ENCODE measurements at regions not wholly inside any gene's neighbourhood (a gene's known extent, or its start where the extent isn't known, plus 50 kb on each side); places are given as distances from the start of the nearest gene placed in this dataset.

GRCh38 chr13:31413516-31413915, 213.7 kb downstream of the B3GLCT start:
- DNase-seq (ENCODE audit: low spot score) (no peak), ATAC-seq (ENCODE audit: low FRiP score) (no peak)
- no peak for TF ChIP-seq CTCF (IDR thresholded peaks at IDR 0.05)

GRCh38 chr13:31416066-31416465, 216.3 kb downstream of the B3GLCT start:
- ATAC-seq (ENCODE audit: low FRiP score), result no peak
- DNase-seq (ENCODE audit: low spot score), result no peak
- no peak for TF ChIP-seq CTCF (IDR thresholded peaks at IDR 0.05)

- TF ChIP-seq CTCF (IDR thresholded peaks at IDR 0.05), result no peak
- no peak for DNase-seq (ENCODE audit: low spot score)
- no peak for ATAC-seq (ENCODE audit: low FRiP score)
Observed at GRCh38 chr13:31418186-31418585, 218.4 kb downstream of the B3GLCT start.

- no peak for DNase-seq (ENCODE audit: low spot score)
- no peak for TF ChIP-seq CTCF (IDR thresholded peaks at IDR 0.05)
- ATAC-seq (ENCODE audit: low FRiP score), result no peak
Observed at GRCh38 chr13:31421756-31422155, 222.0 kb downstream of the B3GLCT start.

GRCh38 chr13:31424130-31424729, 224.5 kb downstream of the B3GLCT start:
- no peak for DNase-seq (ENCODE audit: low spot score)
- ATAC-seq (ENCODE audit: low FRiP score), result peak; percentile 83
- peak in 1 of 3 donors; percentile 43 for TF ChIP-seq CTCF (IDR thresholded peaks at IDR 0.05)

GRCh38 chr13:31426395-31426794, 226.6 kb downstream of the B3GLCT start:
- ATAC-seq (ENCODE audit: low FRiP score) (no peak), DNase-seq (ENCODE audit: low spot score) (no peak)
- TF ChIP-seq CTCF (IDR thresholded peaks at IDR 0.05), result no peak

Measured in omental fat pad (tissue), 3 donors.